WTC11 (cell line): ENCODE measurements at regions not wholly inside any gene's neighbourhood (a gene's known extent, or its start where the extent isn't known, plus 50 kb on each side); places are given as distances from the start of the nearest gene placed in this dataset.

Experiments
- ATAC-seq: fragments of 200-7000 bp; cut with Tn5 transposase; 2 replicates; pipeline ENCODE4 v1.10.0; 2021; ENCODE audit warnings: mild to moderate bottlenecking, moderate library complexity
- CTCF ChIA-PET: fragments of 300-600 bp; sonication (Branson Sonifier 250); formaldehyde crosslinking; loops from one replicate; lab custom pipeline; 2021; ENCODE audit warnings: antibody characterized with exemption; lab: Charles Lee
- POLR2A ChIA-PET: fragments of 350-600 bp; sonication (Branson Sonifier 250); formaldehyde crosslinking; loops from one replicate; lab custom pipeline; 2021; ENCODE audit warnings: antibody characterized with exemption; lab: Charles Lee
- DNase-seq: peaks from one replicate; pipeline ENCODE4 v3.0.0; 2021; ENCODE audit warnings: low spot score
- H3K27ac Mint-ChIP-seq: 2 replicates; pipeline ENCODE4 v1.8.0; 2021; ENCODE audit warnings: mixed read lengths
- H3K27me3 Mint-ChIP-seq: 2 replicates; pipeline ENCODE4 v1.8.0; 2021; ENCODE audit warnings: low read depth, mild to moderate bottlenecking, moderate library complexity, mixed read lengths
- H3K36me3 Mint-ChIP-seq: 2 replicates; pipeline ENCODE4 v1.8.0; 2021; ENCODE audit warnings: mixed read lengths
- H3K4me1 Mint-ChIP-seq: 2 replicates; pipeline ENCODE4 v1.8.0; 2022; ENCODE audit warnings: mixed read lengths
- H3K4me3 Mint-ChIP-seq: 2 replicates; pipeline ENCODE4 v1.8.0; 2021; ENCODE audit warnings: mild to moderate bottlenecking, moderate library complexity, mixed read lengths
- H3K9me3 Mint-ChIP-seq: 2 replicates; pipeline ENCODE4 v1.8.0; 2021; ENCODE audit warnings: mixed read lengths
- ATF6 ChIP-seq: sonication (generic); formaldehyde crosslinking; IDR thresholded peaks from 2 replicates; pipeline ENCODE4 v1.8.1; 2023; ENCODE audit warnings: mild to moderate bottlenecking, missing genetic modification reagents
- GABPB1 ChIP-seq: sonication (generic); formaldehyde crosslinking; IDR thresholded peaks from 2 replicates; pipeline ENCODE4 v1.8.1; 2023; ENCODE audit warnings: mild to moderate bottlenecking, missing genetic modification reagents
- NFATC4 ChIP-seq: fragments of 250-450 bp; sonication (Bioruptor Pico); IDR thresholded peaks from 2 replicates; pipeline ENCODE4 v1.9.0; 2021; ENCODE audit warnings: mild to moderate bottlenecking
- SMAD3 ChIP-seq: sonication (generic); formaldehyde crosslinking; IDR thresholded peaks from 2 replicates; pipeline ENCODE4 v1.8.0; 2022; ENCODE audit warnings: missing genetic modification reagents, mild to moderate bottlenecking, borderline replicate concordance
- SOX15 ChIP-seq: fragments of 250-450 bp; sonication (Bioruptor Pico); IDR thresholded peaks from 2 replicates; pipeline ENCODE4 v1.9.0; 2021; ENCODE audit warnings: mild to moderate bottlenecking
- STAT6 ChIP-seq: sonication (generic); formaldehyde crosslinking; conservative IDR thresholded peaks from 2 replicates; pipeline ENCODE4 v1.8.1; 2023; ENCODE audit warnings: mild to moderate bottlenecking, low read depth, missing genetic modification reagents, moderate library complexity
- TP53 ChIP-seq: sonication (generic); formaldehyde crosslinking; IDR thresholded peaks from 2 replicates; pipeline ENCODE4 v1.8.1; 2023; ENCODE audit warnings: mild to moderate bottlenecking, missing genetic modification reagents
- ZNF232 ChIP-seq: sonication (generic); formaldehyde crosslinking; IDR thresholded peaks from 2 replicates; pipeline ENCODE4 v1.8.0; 2022; ENCODE audit warnings: mild to moderate bottlenecking, missing genetic modification reagents
- ZNF317 ChIP-seq: sonication (generic); formaldehyde crosslinking; IDR thresholded peaks from 2 replicates; pipeline ENCODE4 v1.8.1; 2023; ENCODE audit warnings: low read depth, mild to moderate bottlenecking, moderate library complexity, missing genetic modification reagents, borderline replicate concordance
- ZSCAN18 ChIP-seq: fragments of 250-450 bp; sonication (Bioruptor Pico); IDR thresholded peaks from 2 replicates; pipeline ENCODE4 v2.1.2; 2022; ENCODE audit warnings: mild to moderate bottlenecking, moderate library complexity
- TF ChIP-seq, protein P1 (sequence below): fragments of 200-600 bp; IDR thresholded peaks from 2 replicates; pipeline ENCODE4 v1.8.0; 2022; ENCODE audit warnings: antibody characterized with exemption
- TF ChIP-seq, protein P2 (sequence below): sonication (generic); formaldehyde crosslinking; IDR thresholded peaks from 2 replicates; pipeline ENCODE4 v1.8.0; 2022; ENCODE audit warnings: mild to moderate bottlenecking, missing genetic modification reagents
- TF ChIP-seq, protein P3 (sequence below): sonication (generic); formaldehyde crosslinking; IDR thresholded peaks from 2 replicates; pipeline ENCODE4 v1.8.1; 2023; ENCODE audit warnings: mild to moderate bottlenecking, missing genetic modification reagents, borderline replicate concordance
- TF ChIP-seq, protein P4 (sequence below): fragments of 250-450 bp; sonication (Bioruptor Pico); IDR thresholded peaks from 2 replicates; pipeline ENCODE4 v1.9.0; 2021; ENCODE audit warnings: mild to moderate bottlenecking, borderline replicate concordance

GRCh38 chr7:26508917-26509316 lies 217.3 kb downstream of the SNX10 start (continued):
- no peak for TF ChIP-seq ZSCAN18
- no peak for TF ChIP-seq TP53 (CRISPR knock-in tag)
- TF ChIP-seq ZNF232 (CRISPR knock-in tag) = no peak

DNA sequence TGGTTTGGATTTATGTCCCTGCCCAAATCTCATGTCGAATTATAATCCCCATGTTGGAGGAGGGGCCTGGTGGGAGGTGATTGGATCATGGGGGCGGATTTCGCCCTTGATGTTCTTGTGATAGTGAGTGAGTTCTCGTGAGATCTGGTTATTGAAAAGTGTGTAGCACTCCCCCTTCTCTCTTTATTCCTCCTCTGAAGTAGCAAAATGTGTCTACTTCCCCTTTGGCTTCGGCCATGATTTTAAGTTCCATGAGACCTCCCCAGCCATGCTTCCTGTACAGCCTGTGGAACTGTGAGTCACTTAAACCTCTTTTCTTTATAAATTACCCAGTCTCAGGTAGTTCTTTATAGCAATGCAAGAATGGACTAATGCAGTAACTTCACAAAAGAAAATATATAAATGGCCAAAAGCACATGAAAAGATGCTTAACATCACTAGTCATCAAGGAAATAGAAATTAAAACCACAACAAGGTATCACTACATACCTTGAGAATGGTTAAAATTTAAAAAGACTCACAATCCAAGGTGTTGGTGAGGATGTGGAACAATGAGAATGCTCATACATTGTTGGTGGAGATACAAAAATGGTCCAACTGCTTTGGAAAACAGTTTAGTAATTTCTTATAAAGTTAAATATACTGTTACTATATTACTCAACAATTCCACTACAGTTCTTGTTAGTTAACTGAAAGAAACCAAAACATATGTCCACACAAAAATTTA lies 218.7 kb downstream of the SNX10 start:
- TF ChIP-seq SMAD3 (CRISPR knock-in tag) = no peak
- no peak for TF ChIP-seq ZNF317 (CRISPR knock-in tag)
- TF ChIP-seq STAT6 = no peak
- DNase-seq (no peak), ATAC-seq (no peak)
- POLR2A ChIA-PET = no interaction called here
- Mint-ChIP-seq H3K4me3 (no peak overlapping the region), H3K27me3 (no peaks in the 10 kb centered on the region), H3K36me3 (no peaks in the 10 kb centered on the region), H3K9me3 (peaks cover 5% of the 10 kb centered on the region), H3K27ac (no peak overlapping the region), H3K4me1 (peaks cover 18% of the 10 kb centered on the region)
- CTCF ChIA-PET = no interaction called here

DNA sequence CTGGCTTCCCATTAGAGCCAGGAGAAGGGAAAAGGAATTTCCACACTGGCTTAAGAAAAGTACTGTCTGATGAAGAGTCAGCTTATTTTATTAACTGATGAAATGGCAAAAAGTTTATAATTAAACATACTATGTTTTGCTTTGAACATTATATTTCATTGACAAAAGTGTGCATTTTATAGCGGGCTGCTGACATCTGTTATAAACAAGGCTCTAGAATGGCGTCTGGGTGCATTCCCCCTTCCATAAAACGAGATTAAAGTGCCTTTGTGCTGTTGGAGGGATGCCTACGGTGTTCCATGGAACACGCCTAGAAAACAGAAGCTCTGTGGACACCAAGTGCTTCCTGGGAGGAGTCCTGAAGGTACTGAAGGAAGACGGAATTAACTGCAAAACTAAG lies 220.2 kb downstream of the SNX10 start:
- CTCF ChIA-PET = interaction anchor here (1.1 to 1.4 kb wide), 2 partner anchors 143 to 156 kb away, joined by 3 read pairs; no protein-coding TSS in a partner anchor
- H3K9me3 Mint-ChIP-seq = peaks cover 5% of the 10 kb centered on the region
- H3K4me3 Mint-ChIP-seq = no peak overlapping the region
- H3K27ac Mint-ChIP-seq = no peak overlapping the region
- DNase-seq (no peak), ATAC-seq (no peak)
- no peaks in the 10 kb centered on the region for H3K36me3 Mint-ChIP-seq
- POLR2A ChIA-PET = no interaction called here
- peaks cover 18% of the 10 kb centered on the region for H3K4me1 Mint-ChIP-seq
- H3K27me3 Mint-ChIP-seq = no peaks in the 10 kb centered on the region; the same call in 1 of the 2 replicates
- TF ChIP-seq, protein P1, sequence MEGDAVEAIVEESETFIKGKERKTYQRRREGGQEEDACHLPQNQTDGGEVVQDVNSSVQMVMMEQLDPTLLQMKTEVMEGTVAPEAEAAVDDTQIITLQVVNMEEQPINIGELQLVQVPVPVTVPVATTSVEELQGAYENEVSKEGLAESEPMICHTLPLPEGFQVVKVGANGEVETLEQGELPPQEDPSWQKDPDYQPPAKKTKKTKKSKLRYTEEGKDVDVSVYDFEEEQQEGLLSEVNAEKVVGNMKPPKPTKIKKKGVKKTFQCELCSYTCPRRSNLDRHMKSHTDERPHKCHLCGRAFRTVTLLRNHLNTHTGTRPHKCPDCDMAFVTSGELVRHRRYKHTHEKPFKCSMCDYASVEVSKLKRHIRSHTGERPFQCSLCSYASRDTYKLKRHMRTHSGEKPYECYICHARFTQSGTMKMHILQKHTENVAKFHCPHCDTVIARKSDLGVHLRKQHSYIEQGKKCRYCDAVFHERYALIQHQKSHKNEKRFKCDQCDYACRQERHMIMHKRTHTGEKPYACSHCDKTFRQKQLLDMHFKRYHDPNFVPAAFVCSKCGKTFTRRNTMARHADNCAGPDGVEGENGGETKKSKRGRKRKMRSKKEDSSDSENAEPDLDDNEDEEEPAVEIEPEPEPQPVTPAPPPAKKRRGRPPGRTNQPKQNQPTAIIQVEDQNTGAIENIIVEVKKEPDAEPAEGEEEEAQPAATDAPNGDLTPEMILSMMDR = no peak
- TF ChIP-seq, protein P2, sequence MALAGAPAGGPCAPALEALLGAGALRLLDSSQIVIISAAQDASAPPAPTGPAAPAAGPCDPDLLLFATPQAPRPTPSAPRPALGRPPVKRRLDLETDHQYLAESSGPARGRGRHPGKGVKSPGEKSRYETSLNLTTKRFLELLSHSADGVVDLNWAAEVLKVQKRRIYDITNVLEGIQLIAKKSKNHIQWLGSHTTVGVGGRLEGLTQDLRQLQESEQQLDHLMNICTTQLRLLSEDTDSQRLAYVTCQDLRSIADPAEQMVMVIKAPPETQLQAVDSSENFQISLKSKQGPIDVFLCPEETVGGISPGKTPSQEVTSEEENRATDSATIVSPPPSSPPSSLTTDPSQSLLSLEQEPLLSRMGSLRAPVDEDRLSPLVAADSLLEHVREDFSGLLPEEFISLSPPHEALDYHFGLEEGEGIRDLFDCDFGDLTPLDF (CRISPR knock-in tag) = no peak
- TF ChIP-seq, protein P3, sequence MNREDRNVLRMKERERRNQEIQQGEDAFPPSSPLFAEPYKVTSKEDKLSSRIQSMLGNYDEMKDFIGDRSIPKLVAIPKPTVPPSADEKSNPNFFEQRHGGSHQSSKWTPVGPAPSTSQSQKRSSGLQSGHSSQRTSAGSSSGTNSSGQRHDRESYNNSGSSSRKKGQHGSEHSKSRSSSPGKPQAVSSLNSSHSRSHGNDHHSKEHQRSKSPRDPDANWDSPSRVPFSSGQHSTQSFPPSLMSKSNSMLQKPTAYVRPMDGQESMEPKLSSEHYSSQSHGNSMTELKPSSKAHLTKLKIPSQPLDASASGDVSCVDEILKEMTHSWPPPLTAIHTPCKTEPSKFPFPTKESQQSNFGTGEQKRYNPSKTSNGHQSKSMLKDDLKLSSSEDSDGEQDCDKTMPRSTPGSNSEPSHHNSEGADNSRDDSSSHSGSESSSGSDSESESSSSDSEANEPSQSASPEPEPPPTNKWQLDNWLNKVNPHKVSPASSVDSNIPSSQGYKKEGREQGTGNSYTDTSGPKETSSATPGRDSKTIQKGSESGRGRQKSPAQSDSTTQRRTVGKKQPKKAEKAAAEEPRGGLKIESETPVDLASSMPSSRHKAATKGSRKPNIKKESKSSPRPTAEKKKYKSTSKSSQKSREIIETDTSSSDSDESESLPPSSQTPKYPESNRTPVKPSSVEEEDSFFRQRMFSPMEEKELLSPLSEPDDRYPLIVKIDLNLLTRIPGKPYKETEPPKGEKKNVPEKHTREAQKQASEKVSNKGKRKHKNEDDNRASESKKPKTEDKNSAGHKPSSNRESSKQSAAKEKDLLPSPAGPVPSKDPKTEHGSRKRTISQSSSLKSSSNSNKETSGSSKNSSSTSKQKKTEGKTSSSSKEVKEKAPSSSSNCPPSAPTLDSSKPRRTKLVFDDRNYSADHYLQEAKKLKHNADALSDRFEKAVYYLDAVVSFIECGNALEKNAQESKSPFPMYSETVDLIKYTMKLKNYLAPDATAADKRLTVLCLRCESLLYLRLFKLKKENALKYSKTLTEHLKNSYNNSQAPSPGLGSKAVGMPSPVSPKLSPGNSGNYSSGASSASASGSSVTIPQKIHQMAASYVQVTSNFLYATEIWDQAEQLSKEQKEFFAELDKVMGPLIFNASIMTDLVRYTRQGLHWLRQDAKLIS (CRISPR knock-in tag) = no peak
- no peak for TF ChIP-seq SOX15 (CRISPR knock-in tag)
- TF ChIP-seq, protein P4, sequence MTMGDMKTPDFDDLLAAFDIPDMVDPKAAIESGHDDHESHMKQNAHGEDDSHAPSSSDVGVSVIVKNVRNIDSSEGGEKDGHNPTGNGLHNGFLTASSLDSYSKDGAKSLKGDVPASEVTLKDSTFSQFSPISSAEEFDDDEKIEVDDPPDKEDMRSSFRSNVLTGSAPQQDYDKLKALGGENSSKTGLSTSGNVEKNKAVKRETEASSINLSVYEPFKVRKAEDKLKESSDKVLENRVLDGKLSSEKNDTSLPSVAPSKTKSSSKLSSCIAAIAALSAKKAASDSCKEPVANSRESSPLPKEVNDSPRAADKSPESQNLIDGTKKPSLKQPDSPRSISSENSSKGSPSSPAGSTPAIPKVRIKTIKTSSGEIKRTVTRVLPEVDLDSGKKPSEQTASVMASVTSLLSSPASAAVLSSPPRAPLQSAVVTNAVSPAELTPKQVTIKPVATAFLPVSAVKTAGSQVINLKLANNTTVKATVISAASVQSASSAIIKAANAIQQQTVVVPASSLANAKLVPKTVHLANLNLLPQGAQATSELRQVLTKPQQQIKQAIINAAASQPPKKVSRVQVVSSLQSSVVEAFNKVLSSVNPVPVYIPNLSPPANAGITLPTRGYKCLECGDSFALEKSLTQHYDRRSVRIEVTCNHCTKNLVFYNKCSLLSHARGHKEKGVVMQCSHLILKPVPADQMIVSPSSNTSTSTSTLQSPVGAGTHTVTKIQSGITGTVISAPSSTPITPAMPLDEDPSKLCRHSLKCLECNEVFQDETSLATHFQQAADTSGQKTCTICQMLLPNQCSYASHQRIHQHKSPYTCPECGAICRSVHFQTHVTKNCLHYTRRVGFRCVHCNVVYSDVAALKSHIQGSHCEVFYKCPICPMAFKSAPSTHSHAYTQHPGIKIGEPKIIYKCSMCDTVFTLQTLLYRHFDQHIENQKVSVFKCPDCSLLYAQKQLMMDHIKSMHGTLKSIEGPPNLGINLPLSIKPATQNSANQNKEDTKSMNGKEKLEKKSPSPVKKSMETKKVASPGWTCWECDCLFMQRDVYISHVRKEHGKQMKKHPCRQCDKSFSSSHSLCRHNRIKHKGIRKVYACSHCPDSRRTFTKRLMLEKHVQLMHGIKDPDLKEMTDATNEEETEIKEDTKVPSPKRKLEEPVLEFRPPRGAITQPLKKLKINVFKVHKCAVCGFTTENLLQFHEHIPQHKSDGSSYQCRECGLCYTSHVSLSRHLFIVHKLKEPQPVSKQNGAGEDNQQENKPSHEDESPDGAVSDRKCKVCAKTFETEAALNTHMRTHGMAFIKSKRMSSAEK (CRISPR knock-in tag) = no peak
- TF ChIP-seq NFATC4 = no peak
- no peak for TF ChIP-seq GABPB1 (CRISPR knock-in tag)
- no peak for TF ChIP-seq ATF6 (CRISPR knock-in tag)
